D341Med (cell line): ENCODE measurements at regions not wholly inside any gene's neighbourhood (a gene's known extent, or its start where the extent isn't known, plus 50 kb on each side); places are given as distances from the start of the nearest gene placed in this dataset.

ENCODE experiments used
- DNase-seq: peaks from one replicate; pipeline ENCODE4 v3.0.0; 2012; ENCODE audit warnings: low spot score

DNA sequence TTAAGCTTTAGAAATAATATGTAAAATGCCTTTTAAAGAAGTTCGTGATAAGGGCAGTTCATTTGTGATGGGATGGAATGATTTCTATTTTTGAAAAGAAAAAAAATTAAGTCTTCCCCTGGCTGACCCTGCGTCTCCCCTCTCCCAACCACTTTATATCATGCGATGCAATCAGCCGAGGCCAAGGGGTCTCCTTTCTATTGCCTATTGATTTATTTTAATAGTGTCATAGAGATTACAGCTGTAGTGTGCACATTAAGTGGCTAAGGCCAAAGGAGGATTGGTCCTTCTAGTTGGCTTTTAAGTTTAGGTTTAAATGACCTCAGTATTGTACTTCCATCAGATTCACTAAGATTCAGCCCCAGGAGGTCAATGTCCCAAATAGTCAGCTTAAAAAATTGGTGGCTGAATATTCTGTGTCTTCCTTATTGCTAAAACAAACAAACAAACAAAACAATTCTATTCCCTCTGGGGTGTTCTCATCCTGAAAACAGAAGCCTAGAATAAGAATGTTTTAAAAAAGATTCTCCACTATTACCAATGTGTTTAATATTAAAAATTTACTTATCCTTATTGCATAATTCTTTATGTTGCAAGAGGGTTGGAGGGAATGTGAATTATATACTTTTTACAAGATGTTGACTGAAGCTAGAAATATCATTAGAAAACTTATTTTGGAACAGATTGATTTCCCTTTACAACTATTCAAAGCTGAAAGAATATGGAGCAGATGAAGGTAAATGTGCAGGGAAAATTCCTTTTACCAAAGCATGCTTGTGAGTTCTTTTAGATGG is 359.1 kb downstream of the SAMD5 start:
- DNase-seq, result no peak

DNA sequence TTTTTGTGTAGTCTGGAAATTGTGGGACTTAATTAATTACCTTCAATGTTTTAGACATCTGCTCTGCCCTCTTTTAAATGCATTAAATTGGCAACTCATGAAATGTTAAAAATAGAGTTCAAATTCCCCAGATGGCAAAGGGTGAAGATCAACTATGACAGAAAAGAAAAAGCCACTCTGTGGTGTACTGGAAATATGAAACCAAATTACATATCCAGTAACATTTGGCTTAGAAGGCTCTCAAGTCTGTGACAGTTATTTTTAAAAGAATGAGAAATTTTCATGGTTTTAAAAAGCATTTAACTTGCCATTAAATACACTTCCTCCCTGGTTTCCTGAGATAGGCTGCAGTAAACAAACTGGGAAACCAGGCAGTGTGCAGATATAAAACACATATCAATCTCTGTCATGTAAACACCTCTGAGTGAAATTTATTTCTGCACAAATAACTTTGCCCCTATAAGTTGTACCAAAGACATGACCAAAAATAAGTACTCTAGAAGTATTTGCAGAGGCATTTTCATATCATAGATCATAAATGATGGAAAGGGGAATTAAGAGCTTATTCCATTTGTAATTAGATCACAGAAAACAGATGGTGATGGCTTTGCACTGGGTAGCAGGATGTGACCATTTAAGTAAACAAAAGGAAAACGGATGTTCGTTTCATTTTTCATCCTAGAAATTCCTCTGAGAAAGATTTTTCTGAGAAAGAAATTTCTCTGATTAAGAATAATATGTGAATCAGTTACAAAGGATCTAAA is 360.1 kb downstream of the SAMD5 start:
- DNase-seq, result no peak

DNA sequence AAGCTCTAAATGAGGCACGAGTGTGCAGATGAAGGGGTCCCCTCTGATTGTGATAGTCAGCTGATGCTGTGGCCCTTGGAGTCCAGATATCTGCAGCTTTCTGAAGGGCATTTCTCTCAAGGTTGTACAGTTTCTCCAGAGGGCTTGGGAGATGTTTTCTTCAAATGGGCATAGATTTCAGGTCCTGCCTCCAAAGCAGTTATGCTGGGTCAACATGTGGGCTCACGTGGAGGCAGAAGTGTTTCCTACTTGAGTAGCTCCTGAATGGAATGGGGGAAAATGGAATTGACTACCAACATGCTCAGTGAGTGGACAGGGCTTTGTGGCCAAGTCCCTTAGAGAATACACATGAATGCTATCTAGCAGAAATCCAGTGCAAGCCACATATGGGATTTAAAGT is 360.7 kb downstream of the SAMD5 start:
- no peak for DNase-seq

DNA sequence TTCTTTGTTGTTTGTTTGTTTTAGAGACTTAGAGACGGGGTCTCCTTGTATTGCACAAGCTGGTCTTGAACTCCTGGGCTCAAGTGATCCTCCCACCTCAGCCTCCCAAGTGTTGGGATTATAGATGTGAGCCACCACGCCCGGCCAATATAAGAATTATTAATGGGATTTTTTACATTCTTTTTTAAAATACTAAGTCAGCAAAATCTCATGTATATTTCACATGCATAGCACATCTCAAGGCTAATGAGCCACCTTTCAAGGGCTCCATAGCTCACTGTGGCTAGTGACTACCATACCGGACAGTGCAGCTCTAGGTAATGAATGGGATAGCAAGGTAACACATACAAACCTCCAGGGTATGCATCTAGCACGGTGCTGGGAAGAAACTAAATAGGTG is 361.4 kb downstream of the SAMD5 start:
- DNase-seq, result no peak

GRCh38 chr6:147870506-147871110 is 362.1 kb downstream of the SAMD5 start:
- DNase-seq, result no peak

DNA sequence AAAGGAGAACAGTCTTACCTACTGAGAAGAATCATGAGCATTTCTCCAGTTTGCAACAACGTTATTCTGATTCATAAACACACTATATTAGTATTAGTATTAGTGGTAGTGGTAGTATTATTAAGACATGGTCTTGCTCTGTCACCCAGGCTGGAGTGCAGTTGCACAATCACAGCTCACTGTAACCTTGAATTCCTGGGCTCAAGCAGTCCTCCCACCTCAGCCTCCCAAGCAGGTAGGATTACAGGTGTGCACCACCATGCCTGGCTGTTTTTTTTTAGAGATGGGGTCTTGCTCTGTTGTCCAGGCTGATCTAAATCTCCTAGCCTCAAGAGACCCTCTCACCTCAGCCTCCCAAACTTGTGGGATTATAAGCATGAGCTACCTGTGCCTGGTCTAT is 363.5 kb downstream of the SAMD5 start:
- DNase-seq, result no peak

DNA sequence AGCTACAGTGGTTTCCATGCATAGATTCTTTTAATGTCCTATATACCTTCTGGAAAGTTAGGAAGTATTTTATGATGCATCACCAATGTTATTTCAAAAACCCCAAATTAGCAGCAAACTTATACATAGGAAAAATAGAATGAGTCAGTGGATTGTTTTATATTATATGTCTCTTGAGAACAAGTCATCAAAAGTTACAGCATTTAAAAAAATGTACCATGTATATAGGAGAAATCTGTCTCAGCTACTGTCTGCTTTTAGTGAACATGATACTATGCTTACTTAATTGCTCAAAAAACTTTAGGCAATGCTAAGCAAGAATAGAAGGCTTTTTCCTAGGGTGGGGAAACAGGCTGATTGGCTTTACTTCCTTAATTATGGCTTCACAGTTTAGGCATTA is 365.3 kb downstream of the SAMD5 start:
- no peak for DNase-seq

DNA sequence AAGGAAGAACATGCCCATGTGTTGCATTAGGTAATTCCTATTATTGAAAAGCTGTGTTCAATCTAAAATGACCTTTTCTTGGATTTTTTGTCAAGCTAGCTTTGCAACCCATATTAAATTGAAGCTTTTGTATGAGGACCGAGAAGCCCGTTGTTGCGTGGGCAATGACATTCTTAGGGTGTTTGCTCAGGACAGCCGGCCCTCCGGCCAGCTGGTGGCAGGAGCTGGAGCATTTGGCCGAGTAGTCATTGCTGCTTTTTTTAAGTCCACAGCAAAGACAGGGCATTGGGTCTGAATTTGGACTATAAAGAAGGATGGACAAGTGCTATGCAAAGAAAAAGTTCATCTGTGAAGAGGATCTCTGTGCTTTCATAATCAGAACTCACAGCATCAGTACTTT is 365.8 kb downstream of the SAMD5 start:
- no peak for DNase-seq

GRCh38 chr6:147879031-147879580 is 370.6 kb downstream of the SAMD5 start:
- DNase-seq, result no peak

GRCh38 chr6:147881432-147881831 is 372.9 kb downstream of the SAMD5 start:
- no peak for DNase-seq

DNA sequence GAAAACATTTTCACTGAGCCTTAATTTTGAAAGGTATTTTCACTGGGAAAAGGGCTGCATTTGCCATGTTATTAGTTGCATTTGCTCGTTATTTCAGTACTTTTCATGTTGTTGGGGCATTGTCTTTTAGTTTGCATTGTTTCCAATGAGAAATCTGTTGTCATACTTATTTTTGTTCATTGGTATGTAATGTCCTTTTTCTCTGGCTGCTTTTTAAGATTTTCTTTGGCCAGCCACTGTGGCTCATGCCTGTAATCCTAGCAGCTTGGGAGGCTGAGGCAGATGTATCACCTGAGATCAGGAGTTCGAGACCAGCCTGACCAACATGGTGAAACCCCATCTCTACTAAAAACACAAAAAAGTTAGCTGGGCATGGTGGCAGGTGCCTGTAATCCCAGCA is 379.9 kb downstream of the SAMD5 start:
- no peak for DNase-seq

DNA sequence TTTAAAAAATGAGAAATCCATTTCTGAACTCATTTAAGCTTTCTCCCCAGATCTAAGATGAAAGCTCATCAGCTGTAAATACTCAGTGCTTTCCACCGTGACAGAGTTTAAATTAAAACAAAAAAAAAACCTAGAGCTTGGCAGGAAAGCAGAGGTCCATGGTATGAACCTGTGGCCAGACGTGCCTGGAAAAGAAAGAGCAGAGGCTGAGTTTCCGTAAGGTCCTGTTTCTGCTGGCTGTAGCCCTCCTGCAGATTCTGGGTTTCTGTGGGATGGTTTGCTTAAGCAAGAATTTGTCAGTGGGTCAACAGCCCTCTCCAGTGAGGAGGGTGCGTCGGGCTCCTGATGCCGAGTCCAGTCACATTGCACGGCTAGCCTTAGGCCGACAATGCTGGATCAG is 383.2 kb downstream of the SAMD5 start:
- no peak for DNase-seq

GRCh38 chr6:147892476-147892875 is 384.0 kb downstream of the SAMD5 start:
- DNase-seq, result peak; percentile 60

DNA sequence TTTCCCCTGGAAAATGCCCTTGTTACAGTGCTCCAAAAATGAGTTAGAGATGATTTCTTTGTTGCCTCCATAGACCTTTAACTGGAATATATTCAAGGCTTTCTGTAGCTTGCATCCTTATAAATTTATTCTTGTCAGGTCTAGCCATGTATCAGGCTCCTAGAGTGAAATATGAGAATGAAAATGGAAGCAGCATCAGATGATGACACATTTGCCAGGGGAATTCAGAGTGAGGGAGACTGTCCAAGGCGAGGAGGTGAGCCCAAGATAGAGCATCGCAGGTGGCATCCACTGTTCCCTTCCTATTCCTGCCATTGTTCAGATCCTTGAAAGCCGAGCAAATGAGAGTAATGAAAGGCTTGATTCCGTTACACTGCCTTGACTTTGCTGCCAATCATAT is 386.8 kb downstream of the SAMD5 start:
- no peak for DNase-seq

- DNase-seq, result no peak
Measured at GRCh38 chr6:147900247-147900830, 391.8 kb downstream of the SAMD5 start.

DNA sequence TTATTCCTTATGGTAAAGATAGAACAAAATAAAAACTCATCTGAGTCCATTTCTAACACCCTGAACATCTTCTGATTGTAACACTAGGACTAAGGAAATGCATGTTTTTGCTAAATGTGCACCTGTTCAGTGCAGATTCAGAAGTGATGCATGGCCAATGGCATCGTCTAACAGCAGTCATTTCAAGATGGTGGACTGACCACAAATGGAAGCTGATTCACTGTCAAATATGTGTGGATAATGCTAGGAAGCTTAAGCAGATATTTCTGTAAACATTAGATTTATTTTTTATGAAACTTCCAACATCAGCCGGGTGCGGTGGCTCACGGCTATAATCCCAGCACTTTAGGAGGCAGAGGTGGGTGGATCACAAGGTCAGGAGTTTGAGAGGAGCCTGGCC is 394.8 kb downstream of the SAMD5 start:
- DNase-seq, result no peak

- no peak for DNase-seq
Measured at GRCh38 chr6:147903931-147904330, 395.4 kb downstream of the SAMD5 start.

GRCh38 chr6:147904416-147904815 is 395.9 kb downstream of the SAMD5 start:
- no peak for DNase-seq

GRCh38 chr6:147905711-147906110 is 397.2 kb downstream of the SAMD5 start:
- no peak for DNase-seq

DNA sequence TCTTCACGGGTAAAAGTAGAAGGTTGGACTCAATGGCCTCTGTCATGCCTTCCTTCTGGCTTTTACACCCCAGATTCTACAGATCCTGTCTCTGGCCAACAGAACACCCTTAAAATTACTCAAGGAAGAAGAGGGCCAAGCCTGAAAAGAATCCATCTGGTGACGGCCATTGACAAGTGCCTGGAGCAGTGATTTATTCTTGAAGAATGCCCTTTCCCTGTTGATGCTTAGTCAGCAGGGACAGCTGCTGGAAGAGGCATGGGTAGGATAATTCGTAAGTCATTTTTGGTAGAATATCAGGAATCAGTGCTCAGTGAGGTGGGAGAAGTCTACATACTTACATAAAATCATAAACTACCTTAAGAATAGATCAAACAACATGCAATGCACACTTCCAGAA is 397.9 kb downstream of the SAMD5 start:
- no peak for DNase-seq

DNA sequence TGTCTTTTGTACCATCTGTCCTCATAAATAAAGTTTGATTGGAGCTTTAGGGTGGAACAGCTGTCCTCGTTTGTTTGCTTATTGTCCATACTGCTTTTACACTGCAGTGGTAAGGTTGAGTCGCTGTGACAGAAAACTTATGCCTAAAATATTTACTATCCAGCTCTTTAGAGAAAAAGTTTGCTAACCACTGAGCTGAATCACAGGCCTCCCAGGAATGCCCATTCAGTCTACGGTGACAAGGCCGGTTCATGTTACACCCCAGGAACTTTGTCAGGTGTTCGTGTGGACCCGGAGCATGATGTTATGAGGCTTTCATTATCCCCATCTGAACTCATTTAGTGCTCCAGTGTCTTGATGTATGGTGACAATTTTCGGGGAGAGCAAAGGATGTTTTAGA is 401.1 kb downstream of the SAMD5 start:
- no peak for DNase-seq

DNA sequence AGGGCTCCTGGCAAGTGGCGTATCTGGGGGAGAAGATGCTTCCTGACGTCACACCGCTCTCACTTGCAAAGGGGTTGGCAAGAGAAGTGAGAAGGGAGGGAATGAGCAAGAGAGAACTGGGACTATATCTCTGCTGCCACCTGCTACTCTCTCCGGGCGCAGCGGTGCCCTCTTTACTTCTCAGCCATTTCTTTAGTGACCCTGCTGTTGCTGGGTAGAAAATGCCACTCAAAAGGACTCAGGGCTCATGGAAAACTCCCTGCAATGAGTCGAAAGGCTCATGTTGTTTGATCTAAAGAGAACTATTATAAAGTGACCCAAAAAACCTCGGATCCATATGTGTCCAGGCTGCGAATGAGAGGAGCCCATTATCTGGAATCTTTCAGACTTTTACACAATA is 401.8 kb downstream of the SAMD5 start:
- DNase-seq, result no peak

DNA sequence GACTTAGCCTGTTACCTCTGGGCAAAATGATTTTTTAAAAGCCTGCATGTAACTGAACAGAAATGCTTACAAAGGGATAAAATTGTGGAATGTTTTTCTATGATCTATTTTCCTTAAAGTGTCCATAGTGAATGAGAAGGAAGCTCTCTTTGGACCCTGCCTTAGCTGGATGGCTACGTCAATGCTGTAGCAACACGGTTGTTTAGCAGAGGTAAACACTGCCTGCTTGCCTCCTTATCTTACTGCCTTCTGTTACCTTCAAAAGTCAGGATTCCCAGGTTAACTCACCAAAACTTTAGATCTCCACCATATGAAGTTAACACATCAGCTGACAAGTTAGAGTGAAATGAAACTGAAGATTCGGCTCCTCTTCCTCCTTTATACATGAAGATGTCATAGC is 402.6 kb downstream of the SAMD5 start:
- no peak for DNase-seq
